ENCODE measurements at regions not wholly inside any gene's neighbourhood (a gene's known extent, or its start where the extent isn't known, plus 50 kb on each side); places are given as distances from the start of the nearest gene placed in this dataset.
A peak's percentile ranks its signal among the peaks of the same experiment; 100 is the strongest.

DNA sequence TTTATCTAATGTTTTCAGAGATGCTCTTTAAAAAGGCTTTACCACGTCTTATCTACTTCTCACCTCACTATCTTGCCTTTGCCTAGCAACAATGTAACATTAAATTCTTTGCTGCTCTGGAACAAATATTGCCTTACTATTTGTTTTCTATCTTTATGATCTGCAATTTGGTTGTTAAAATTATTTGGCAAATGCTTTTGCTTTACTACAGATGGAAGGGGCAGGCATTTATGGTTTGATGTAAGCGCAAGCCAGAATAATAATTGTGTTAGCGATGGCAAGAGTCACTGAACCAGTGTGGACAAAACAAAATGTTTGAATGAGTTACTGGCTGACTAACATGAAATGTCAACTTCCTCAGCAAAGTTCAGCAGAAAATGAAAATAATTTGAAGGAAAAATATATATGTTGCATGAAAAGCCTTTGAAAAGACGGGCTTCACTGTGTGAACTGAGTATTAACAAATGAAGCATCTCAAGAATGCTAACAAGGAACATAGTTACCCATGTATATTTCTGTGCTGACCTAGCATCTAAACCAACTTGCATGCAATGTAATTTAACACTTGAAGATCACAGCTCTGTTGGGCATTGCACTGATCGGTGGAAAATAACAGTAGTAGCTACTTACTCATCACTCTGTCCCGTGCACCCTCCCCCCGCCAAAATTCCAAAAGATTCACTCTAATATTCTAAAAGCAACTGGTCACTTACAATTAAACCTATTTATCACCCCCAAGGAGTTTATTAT, 454.0 kb upstream of the ARHGEF26 start:
- TF ChIP-seq EZH2phosphoT487 (IDR thresholded peaks at IDR 0.05; ENCODE audit: borderline replicate concordance, low read length) = no peak
- TF ChIP-seq, protein P1, sequence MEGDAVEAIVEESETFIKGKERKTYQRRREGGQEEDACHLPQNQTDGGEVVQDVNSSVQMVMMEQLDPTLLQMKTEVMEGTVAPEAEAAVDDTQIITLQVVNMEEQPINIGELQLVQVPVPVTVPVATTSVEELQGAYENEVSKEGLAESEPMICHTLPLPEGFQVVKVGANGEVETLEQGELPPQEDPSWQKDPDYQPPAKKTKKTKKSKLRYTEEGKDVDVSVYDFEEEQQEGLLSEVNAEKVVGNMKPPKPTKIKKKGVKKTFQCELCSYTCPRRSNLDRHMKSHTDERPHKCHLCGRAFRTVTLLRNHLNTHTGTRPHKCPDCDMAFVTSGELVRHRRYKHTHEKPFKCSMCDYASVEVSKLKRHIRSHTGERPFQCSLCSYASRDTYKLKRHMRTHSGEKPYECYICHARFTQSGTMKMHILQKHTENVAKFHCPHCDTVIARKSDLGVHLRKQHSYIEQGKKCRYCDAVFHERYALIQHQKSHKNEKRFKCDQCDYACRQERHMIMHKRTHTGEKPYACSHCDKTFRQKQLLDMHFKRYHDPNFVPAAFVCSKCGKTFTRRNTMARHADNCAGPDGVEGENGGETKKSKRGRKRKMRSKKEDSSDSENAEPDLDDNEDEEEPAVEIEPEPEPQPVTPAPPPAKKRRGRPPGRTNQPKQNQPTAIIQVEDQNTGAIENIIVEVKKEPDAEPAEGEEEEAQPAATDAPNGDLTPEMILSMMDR (IDR thresholded peaks at IDR 0.05; ENCODE audit: low read depth, low read length, poor library complexity, severe bottlenecking) = no peak
- H3K4me3 ChIP-seq (ENCODE audit: low read length) = no peak overlapping the region

DNA sequence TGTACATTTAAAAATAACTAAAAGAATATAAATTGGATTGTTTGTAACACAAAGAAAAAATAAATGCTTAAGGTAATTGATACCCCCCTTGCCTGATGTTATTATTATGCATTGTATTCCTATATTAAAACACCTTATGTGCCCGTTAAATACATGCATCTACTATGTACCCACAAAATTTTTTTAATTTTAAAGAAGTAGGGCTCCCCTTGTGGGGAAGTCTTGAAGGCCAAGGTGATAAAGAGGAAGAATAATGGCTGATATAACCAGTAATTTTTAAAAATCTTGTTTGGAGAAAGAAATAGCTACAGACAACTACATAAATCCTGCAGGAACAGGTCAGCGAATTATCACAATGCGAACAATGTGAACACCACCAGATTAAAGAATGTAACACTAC, 451.7 kb upstream of the ARHGEF26 start:
- Histone ChIP-seq H3K4me2 (ENCODE audit: low read length) (no peak overlapping the region), H3F3A (ENCODE audit: control insufficient read depth, insufficient read depth) (no peaks in the 10 kb centered on the region), H3K4me3 (ENCODE audit: low read length) (no peak overlapping the region), H4K20me1 (ENCODE audit: control insufficient read depth, insufficient read depth, low read depth, low read length) (no peaks in the 10 kb centered on the region), H3K36me3 (ENCODE audit: control insufficient read depth, low read length) (no peaks in the 10 kb centered on the region), H3K27ac (ENCODE audit: low read depth, low read length) (no peak overlapping the region), H3K4me1 (ENCODE audit: control insufficient read depth, low read length) (peaks cover 9% of the 10 kb centered on the region), H3K27me3 (ENCODE audit: control insufficient read depth, low read length) (no peaks in the 10 kb centered on the region), H3K9me3 (ENCODE audit: control insufficient read depth, insufficient read depth, low read length) (no peaks in the 10 kb centered on the region), H3K79me2 (ENCODE audit: control insufficient read depth, low read length) (no peaks in the 10 kb centered on the region), H3K9me2 (replicated peaks; ENCODE audit: control insufficient read depth, low read length) (no peaks in the 10 kb centered on the region)
- TF ChIP-seq EZH2phosphoT487 (IDR thresholded peaks at IDR 0.05; ENCODE audit: borderline replicate concordance, low read length) = no peak
- TF ChIP-seq, protein P1 (IDR thresholded peaks at IDR 0.05; ENCODE audit: low read depth, low read length, poor library complexity, severe bottlenecking) = peak; percentile 26

More for the DNA sequence above, 454.0 kb upstream of the ARHGEF26 start:
- Histone ChIP-seq H4K20me1 (ENCODE audit: control insufficient read depth, insufficient read depth, low read depth, low read length) (no peaks in the 10 kb centered on the region), H3K4me2 (ENCODE audit: low read length) (no peak overlapping the region), H3K27me3 (ENCODE audit: control insufficient read depth, low read length) (no peaks in the 10 kb centered on the region), H3K9me3 (ENCODE audit: control insufficient read depth, insufficient read depth, low read length) (no peaks in the 10 kb centered on the region), H3K4me1 (ENCODE audit: control insufficient read depth, low read length) (peaks cover 9% of the 10 kb centered on the region), H3K27ac (ENCODE audit: low read depth, low read length) (no peak overlapping the region), H3K36me3 (ENCODE audit: control insufficient read depth, low read length) (no peaks in the 10 kb centered on the region), H3F3A (ENCODE audit: control insufficient read depth, insufficient read depth) (no peaks in the 10 kb centered on the region), H3K9me2 (replicated peaks; ENCODE audit: control insufficient read depth, low read length) (no peaks in the 10 kb centered on the region), H3K79me2 (ENCODE audit: control insufficient read depth, low read length) (no peaks in the 10 kb centered on the region)

DNA sequence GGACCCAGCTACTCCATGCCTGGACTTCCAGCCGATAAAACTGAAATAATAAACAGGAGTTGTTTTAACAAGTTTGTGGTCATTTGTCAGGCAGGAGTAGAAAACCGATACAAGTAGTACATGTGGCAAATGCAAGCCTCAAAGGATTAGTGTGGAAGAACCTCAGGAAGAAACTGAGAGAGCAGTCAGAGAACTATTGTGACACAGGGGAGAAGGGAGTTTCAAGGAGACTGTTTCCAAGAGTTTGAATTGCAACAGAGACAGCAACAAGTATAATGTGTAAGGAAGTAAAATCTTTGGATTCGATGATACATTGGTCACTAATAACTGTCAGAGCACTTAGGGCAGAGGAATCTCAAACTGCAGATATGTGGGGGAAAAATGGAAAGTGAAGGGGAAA, 450.6 kb upstream of the ARHGEF26 start:
- H3K4me2 ChIP-seq (ENCODE audit: low read length) = no peak overlapping the region
- H3K36me3 ChIP-seq (ENCODE audit: control insufficient read depth, low read length) = no peaks in the 10 kb centered on the region
- no peaks in the 10 kb centered on the region for H3F3A ChIP-seq (ENCODE audit: control insufficient read depth, insufficient read depth)
- no peaks in the 10 kb centered on the region for H3K9me3 ChIP-seq (ENCODE audit: control insufficient read depth, insufficient read depth, low read length)
- H3K9me2 ChIP-seq (replicated peaks; ENCODE audit: control insufficient read depth, low read length) = no peaks in the 10 kb centered on the region
- no peaks in the 10 kb centered on the region for H3K79me2 ChIP-seq (ENCODE audit: control insufficient read depth, low read length)
- H3K27ac ChIP-seq (ENCODE audit: low read depth, low read length) = no peak overlapping the region
- H3K27me3 ChIP-seq (ENCODE audit: control insufficient read depth, low read length) = no peaks in the 10 kb centered on the region
- peaks cover 9% of the 10 kb centered on the region for H3K4me1 ChIP-seq (ENCODE audit: control insufficient read depth, low read length)
- TF ChIP-seq, protein P1 (IDR thresholded peaks at IDR 0.05; ENCODE audit: low read depth, low read length, poor library complexity, severe bottlenecking) = no peak
- no peak for TF ChIP-seq EZH2phosphoT487 (IDR thresholded peaks at IDR 0.05; ENCODE audit: borderline replicate concordance, low read length)
- no peaks in the 10 kb centered on the region for H4K20me1 ChIP-seq (ENCODE audit: control insufficient read depth, insufficient read depth, low read depth, low read length)
- H3K4me3 ChIP-seq (ENCODE audit: low read length) = no peak overlapping the region
